ENCODE measurements at regions not wholly inside any gene's neighbourhood (a gene's known extent, or its start where the extent isn't known, plus 50 kb on each side); places are given as distances from the start of the nearest gene placed in this dataset.

GRCh38 chr3:5756443-5756842, 568.9 kb downstream of the EDEM1 start:
- Mint-ChIP-seq H3K36me3 (no peaks in the 10 kb centered on the region), H3K4me1 (ENCODE audit: unreplicated experiment) (no peaks in the 10 kb centered on the region), H3K4me3 (no peak overlapping the region), H3K27ac (no peak overlapping the region), H3K27me3 (no peaks in the 10 kb centered on the region), H3K9me3 (no peaks in the 10 kb centered on the region)
- no peak for TF ChIP-seq CTCF (conservative IDR thresholded peaks at IDR 0.05)
- DNase-seq (ENCODE audit: extremely low spot score, unreplicated experiment), result no peak

- no peak for TF ChIP-seq CTCF (conservative IDR thresholded peaks at IDR 0.05)
- Mint-ChIP-seq H3K27ac (no peak overlapping the region), H3K9me3 (no peaks in the 10 kb centered on the region), H3K36me3 (no peaks in the 10 kb centered on the region), H3K4me3 (no peak overlapping the region), H3K27me3 (no peaks in the 10 kb centered on the region), H3K4me1 (ENCODE audit: unreplicated experiment) (no peaks in the 10 kb centered on the region)
- DNase-seq (ENCODE audit: extremely low spot score, unreplicated experiment), result no peak
Measured at GRCh38 chr3:5757213-5757804, 569.8 kb downstream of the EDEM1 start.

GRCh38 chr3:5758699-5759098, 571.2 kb downstream of the EDEM1 start:
- TF ChIP-seq CTCF (conservative IDR thresholded peaks at IDR 0.05), result no peak
- no peak for DNase-seq (ENCODE audit: extremely low spot score, unreplicated experiment)
- no peaks in the 10 kb centered on the region for H3K9me3 Mint-ChIP-seq
- H3K36me3 Mint-ChIP-seq, result no peaks in the 10 kb centered on the region
- no peaks in the 10 kb centered on the region for H3K4me1 Mint-ChIP-seq (ENCODE audit: unreplicated experiment)
- no peak overlapping the region for H3K27ac Mint-ChIP-seq
- no peak overlapping the region for H3K4me3 Mint-ChIP-seq
- no peaks in the 10 kb centered on the region for H3K27me3 Mint-ChIP-seq

GRCh38 chr3:5762506-5762905, 575.0 kb downstream of the EDEM1 start:
- Mint-ChIP-seq H3K36me3 (no peaks in the 10 kb centered on the region), H3K9me3 (no peaks in the 10 kb centered on the region), H3K27ac (no peak overlapping the region), H3K27me3 (no peaks in the 10 kb centered on the region), H3K4me1 (ENCODE audit: unreplicated experiment) (no peaks in the 10 kb centered on the region), H3K4me3 (no peak overlapping the region)
- TF ChIP-seq CTCF (conservative IDR thresholded peaks at IDR 0.05), result no peak
- no peak for DNase-seq (ENCODE audit: extremely low spot score, unreplicated experiment)

GRCh38 chr3:5766848-5767247, 579.3 kb downstream of the EDEM1 start:
- Mint-ChIP-seq H3K9me3 (no peaks in the 10 kb centered on the region), H3K27me3 (no peaks in the 10 kb centered on the region), H3K4me3 (no peak overlapping the region), H3K27ac (no peak overlapping the region), H3K36me3 (no peaks in the 10 kb centered on the region), H3K4me1 (ENCODE audit: unreplicated experiment) (no peaks in the 10 kb centered on the region)
- no peak for DNase-seq (ENCODE audit: extremely low spot score, unreplicated experiment)
- no peak for TF ChIP-seq CTCF (conservative IDR thresholded peaks at IDR 0.05)

GRCh38 chr3:5767304-5767703, 579.8 kb downstream of the EDEM1 start:
- Mint-ChIP-seq H3K4me3 (no peak overlapping the region), H3K27me3 (no peaks in the 10 kb centered on the region), H3K4me1 (ENCODE audit: unreplicated experiment) (no peaks in the 10 kb centered on the region), H3K36me3 (no peaks in the 10 kb centered on the region), H3K27ac (no peak overlapping the region), H3K9me3 (no peaks in the 10 kb centered on the region)
- DNase-seq (ENCODE audit: extremely low spot score, unreplicated experiment), result no peak
- TF ChIP-seq CTCF (conservative IDR thresholded peaks at IDR 0.05), result no peak
